Mesothelial cell of epicardium (in vitro differentiated cells): ENCODE measurements at regions not wholly inside any gene's neighbourhood (a gene's known extent, or its start where the extent isn't known, plus 50 kb on each side); places are given as distances from the start of the nearest gene placed in this dataset.
"Not testable (repeated sequence)": the region's sequence is repeated elsewhere in the genome, so short reads cannot be mapped to it uniquely, and the experiment has no call there.

ENCODE experiments used
- DNase-seq, 2 experiments: peaks; one replicate each; pipeline ENCODE4 v3.0.0; 2021; ENCODE audit warnings: low spot score in 2 of 2; ENCODE audit not compliant: unreplicated experiment in 2 of 2
- H3K27ac Mint-ChIP-seq: 2 replicates; pipeline ENCODE4 v1.8.0; 2021; ENCODE audit warnings: mixed read lengths
- H3K27me3 Mint-ChIP-seq: 2 replicates; pipeline ENCODE4 v1.8.0; 2021; ENCODE audit warnings: low read depth, mixed read lengths
- H3K36me3 Mint-ChIP-seq: 2 replicates; pipeline ENCODE4 v1.8.0; 2021; ENCODE audit warnings: mixed read lengths
- H3K4me1 Mint-ChIP-seq: 2 replicates; pipeline ENCODE4 v1.8.0; 2021; ENCODE audit warnings: mixed read lengths
- H3K4me3 Mint-ChIP-seq: 2 replicates; pipeline ENCODE4 v1.8.0; 2021; ENCODE audit warnings: mild to moderate bottlenecking, moderate library complexity, mixed read lengths
- H3K9me3 Mint-ChIP-seq: 2 replicates; pipeline ENCODE4 v1.8.0; 2021; ENCODE audit warnings: mixed read lengths
- CTCF ChIP-seq: fragments of 200-600 bp; sonication (generic); IDR thresholded peaks from one replicate; pipeline ENCODE4 v1.5.0; 2021; ENCODE audit warnings: antibody characterized with exemption; ENCODE audit not compliant: unreplicated experiment

GRCh38 chr2:81403508-81403907 is 1099.0 kb upstream of the LRRTM1 start:
- no peak for DNase-seq
- Mint-ChIP-seq H3K9me3 (no peaks in the 10 kb centered on the region), H3K27ac (no peak overlapping the region), H3K27me3 (peaks cover 15% of the 10 kb centered on the region), H3K4me1 (no peaks in the 10 kb centered on the region), H3K4me3 (no peak overlapping the region), H3K36me3 (no peaks in the 10 kb centered on the region)
- TF ChIP-seq CTCF: no peak

GRCh38 chr2:81396417-81397019 is 1092.0 kb upstream of the LRRTM1 start:
- H3K36me3 Mint-ChIP-seq: no peaks in the 10 kb centered on the region
- H3K4me1 Mint-ChIP-seq: peaks cover 33% of the 10 kb centered on the region
- peaks cover 4% of the 10 kb centered on the region for H3K27me3 Mint-ChIP-seq
- DNase-seq: no peak
- H3K9me3 Mint-ChIP-seq: no peaks in the 10 kb centered on the region
- H3K27ac Mint-ChIP-seq: no peak overlapping the region
- H3K4me3 Mint-ChIP-seq: no peak overlapping the region
- no peak for TF ChIP-seq CTCF

- no peaks in the 10 kb centered on the region for H3K36me3 Mint-ChIP-seq
Observed at GRCh38 chr2:81395746-81396145, 1091.2 kb upstream of the LRRTM1 start.

GRCh38 chr2:81389203-81389602 is 1084.7 kb upstream of the LRRTM1 start:
- no peaks in the 10 kb centered on the region for H3K36me3 Mint-ChIP-seq
- H3K27ac Mint-ChIP-seq: no peak overlapping the region
- H3K9me3 Mint-ChIP-seq: peaks cover 15% of the 10 kb centered on the region
- no peak for TF ChIP-seq CTCF
- no peak for DNase-seq
- H3K27me3 Mint-ChIP-seq: peaks cover 30% of the 10 kb centered on the region
- no peak overlapping the region for H3K4me3 Mint-ChIP-seq
- peaks cover 16% of the 10 kb centered on the region for H3K4me1 Mint-ChIP-seq

More at GRCh38 chr2:81395746-81396145, 1091.2 kb upstream of the LRRTM1 start:
- Mint-ChIP-seq H3K27me3 (peaks cover 6% of the 10 kb centered on the region), H3K4me1 (peaks cover 33% of the 10 kb centered on the region), H3K27ac (no peak overlapping the region), H3K4me3 (no peak overlapping the region), H3K9me3 (no peaks in the 10 kb centered on the region)
- no peak for DNase-seq
- TF ChIP-seq CTCF: no peak

- Mint-ChIP-seq H3K4me3 (no peak overlapping the region), H3K27ac (no peak overlapping the region), H3K36me3 (no peaks in the 10 kb centered on the region), H3K27me3 (no peaks in the 10 kb centered on the region), H3K4me1 (no peaks in the 10 kb centered on the region), H3K9me3 (peaks cover 22% of the 10 kb centered on the region)
- DNase-seq: no peak
- TF ChIP-seq CTCF: no peak
Observed at GRCh38 chr2:81363800-81364199, 1059.2 kb upstream of the LRRTM1 start.

- H3K27ac Mint-ChIP-seq, DNase-seq, H3K4me3 Mint-ChIP-seq, H3K4me1 Mint-ChIP-seq, H3K36me3 Mint-ChIP-seq, H3K27me3 Mint-ChIP-seq: not testable (repeated sequence)
- H3K9me3 Mint-ChIP-seq: peaks cover 27% of the 10 kb centered on the region
Observed at GRCh38 chr2:81362468-81362867, 1057.9 kb upstream of the LRRTM1 start.
